ENCODE measurements at regions not wholly inside any gene's neighbourhood (a gene's known extent, or its start where the extent isn't known, plus 50 kb on each side); places are given as distances from the start of the nearest gene placed in this dataset.

DNA sequence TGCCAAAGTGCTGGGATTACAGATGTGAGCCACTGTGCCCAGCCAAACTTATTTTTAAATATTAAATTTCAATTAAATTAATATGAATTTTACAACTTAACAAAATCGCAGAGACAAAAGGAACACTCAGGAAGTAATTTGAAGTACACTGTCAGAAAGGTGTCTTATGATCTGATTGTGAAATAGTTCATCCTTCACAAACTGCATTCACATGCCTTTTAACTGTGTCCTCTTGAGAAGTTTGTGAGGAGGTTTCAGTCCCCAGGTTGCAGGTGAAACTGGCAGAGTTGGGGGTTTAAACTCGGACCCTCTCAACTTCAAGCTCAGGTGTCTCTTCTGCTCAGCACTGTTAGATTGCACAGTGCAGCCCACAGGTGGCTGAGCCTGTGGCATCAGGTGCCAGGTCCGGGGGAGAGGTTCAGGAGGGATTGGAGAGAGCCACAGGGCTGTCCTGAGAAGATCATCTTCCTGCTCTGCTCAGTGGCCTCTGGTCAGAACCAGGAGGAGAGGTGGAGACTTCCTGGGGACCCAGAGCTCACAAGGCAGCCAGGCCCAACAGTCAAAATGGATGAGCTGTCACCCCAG is 152.3 kb upstream of the RAB4A start:
- no peaks in the 10 kb centered on the region for H3K36me3 ChIP-seq
- no peak overlapping the region for H3K4me3 ChIP-seq (ENCODE audit: low read depth, low read length)
- TF ChIP-seq, protein P1, sequence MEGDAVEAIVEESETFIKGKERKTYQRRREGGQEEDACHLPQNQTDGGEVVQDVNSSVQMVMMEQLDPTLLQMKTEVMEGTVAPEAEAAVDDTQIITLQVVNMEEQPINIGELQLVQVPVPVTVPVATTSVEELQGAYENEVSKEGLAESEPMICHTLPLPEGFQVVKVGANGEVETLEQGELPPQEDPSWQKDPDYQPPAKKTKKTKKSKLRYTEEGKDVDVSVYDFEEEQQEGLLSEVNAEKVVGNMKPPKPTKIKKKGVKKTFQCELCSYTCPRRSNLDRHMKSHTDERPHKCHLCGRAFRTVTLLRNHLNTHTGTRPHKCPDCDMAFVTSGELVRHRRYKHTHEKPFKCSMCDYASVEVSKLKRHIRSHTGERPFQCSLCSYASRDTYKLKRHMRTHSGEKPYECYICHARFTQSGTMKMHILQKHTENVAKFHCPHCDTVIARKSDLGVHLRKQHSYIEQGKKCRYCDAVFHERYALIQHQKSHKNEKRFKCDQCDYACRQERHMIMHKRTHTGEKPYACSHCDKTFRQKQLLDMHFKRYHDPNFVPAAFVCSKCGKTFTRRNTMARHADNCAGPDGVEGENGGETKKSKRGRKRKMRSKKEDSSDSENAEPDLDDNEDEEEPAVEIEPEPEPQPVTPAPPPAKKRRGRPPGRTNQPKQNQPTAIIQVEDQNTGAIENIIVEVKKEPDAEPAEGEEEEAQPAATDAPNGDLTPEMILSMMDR (IDR thresholded peaks at IDR 0.05; ENCODE audit: low read depth, low read length), result no peak
- no peak overlapping the region for H3K27ac ChIP-seq
- H3K9me3 ChIP-seq (ENCODE audit: severe bottlenecking), result no peaks in the 10 kb centered on the region
- DNase-seq, result no peak
- no peaks in the 10 kb centered on the region for H3K27me3 ChIP-seq (ENCODE audit: insufficient read depth, low read depth, severe bottlenecking)

DNA sequence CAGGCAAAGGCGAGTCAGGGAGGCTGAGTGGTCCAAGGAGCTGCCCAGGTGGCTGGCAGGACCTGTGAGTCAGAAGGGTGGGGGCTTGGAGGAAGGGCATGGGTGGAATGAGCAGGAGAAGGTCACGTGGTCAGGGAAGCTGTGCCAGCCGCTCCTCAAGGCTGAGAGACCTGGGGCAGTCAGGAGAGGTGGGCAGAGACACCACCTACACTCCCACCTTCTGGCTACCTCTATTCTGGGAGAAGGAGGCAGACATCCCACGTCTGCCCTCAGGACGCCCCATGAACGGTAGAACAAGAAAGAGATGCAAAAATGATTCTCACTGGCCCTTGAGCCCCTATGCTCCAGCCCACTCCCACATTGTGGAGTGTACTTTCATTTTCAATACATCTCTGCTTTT is 151.8 kb upstream of the RAB4A start:
- H3K36me3 ChIP-seq, result no peaks in the 10 kb centered on the region
- H3K4me3 ChIP-seq (ENCODE audit: low read depth, low read length), result no peak overlapping the region
- H3K9me3 ChIP-seq (ENCODE audit: severe bottlenecking), result no peaks in the 10 kb centered on the region
- TF ChIP-seq, protein P1 (IDR thresholded peaks at IDR 0.05; ENCODE audit: low read depth, low read length), result no peak
- no peak overlapping the region for H3K27ac ChIP-seq
- no peak for DNase-seq
- no peaks in the 10 kb centered on the region for H3K27me3 ChIP-seq (ENCODE audit: insufficient read depth, low read depth, severe bottlenecking)

DNA sequence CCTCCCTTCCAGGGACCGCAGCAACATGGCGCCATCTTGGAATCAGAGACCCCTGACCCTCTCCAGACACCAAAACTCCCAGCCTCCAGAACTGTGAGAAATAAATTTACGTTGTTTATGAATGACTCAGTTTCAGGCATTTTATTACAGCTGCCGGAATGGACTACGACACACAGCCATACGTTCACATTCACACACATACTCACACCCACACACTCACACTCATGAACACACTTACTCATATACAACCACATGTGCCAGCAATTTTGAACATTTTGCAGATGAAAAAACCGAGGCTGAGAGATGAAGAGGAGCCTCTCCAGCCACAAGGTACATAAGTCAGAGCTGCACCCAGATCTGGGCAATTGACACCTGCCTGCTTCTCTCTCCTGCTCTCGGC is 151.0 kb upstream of the RAB4A start:
- no peak for DNase-seq
- no peaks in the 10 kb centered on the region for H3K36me3 ChIP-seq
- H3K9me3 ChIP-seq (ENCODE audit: severe bottlenecking), result no peaks in the 10 kb centered on the region
- H3K27me3 ChIP-seq (ENCODE audit: insufficient read depth, low read depth, severe bottlenecking), result no peaks in the 10 kb centered on the region
- no peak overlapping the region for H3K27ac ChIP-seq
- TF ChIP-seq, protein P1 (IDR thresholded peaks at IDR 0.05; ENCODE audit: low read depth, low read length), result no peak
- no peak overlapping the region for H3K4me3 ChIP-seq (ENCODE audit: low read depth, low read length)

DNA sequence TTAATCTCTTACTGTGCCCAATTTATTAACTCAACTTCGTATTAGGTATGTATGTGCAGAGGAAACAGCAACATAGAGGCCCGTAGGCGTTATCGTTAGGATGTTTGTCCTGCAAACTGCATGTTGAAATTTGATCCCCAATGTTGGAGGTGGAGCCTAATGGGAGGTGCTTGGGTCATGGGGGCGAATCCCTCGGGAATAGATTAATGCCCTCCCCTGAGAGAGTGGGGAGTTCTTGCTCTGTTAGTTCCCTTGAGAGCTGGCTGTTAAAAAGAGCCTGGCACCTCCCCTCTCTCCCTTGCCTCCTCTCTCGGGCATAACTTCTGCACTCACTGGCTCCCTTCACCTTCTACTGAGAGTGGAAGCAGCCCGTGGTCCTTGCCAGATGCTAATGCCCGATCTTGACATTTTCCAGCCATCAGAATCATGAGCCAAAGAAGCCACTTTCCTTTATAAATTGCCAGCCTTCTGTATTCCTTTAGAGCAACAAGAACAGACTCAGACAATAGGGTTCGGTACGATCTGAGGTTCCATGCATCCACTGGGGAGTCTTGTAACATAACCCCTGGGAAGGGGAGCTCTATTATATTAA is 149.0 kb upstream of the RAB4A start:
- H3K27me3 ChIP-seq (ENCODE audit: insufficient read depth, low read depth, severe bottlenecking), result no peaks in the 10 kb centered on the region
- H3K9me3 ChIP-seq (ENCODE audit: severe bottlenecking), result no peaks in the 10 kb centered on the region
- no peak overlapping the region for H3K4me3 ChIP-seq (ENCODE audit: low read depth, low read length)
- TF ChIP-seq, protein P1 (IDR thresholded peaks at IDR 0.05; ENCODE audit: low read depth, low read length), result no peak
- DNase-seq, result no peak
- no peaks in the 10 kb centered on the region for H3K36me3 ChIP-seq
- no peak overlapping the region for H3K27ac ChIP-seq

DNA sequence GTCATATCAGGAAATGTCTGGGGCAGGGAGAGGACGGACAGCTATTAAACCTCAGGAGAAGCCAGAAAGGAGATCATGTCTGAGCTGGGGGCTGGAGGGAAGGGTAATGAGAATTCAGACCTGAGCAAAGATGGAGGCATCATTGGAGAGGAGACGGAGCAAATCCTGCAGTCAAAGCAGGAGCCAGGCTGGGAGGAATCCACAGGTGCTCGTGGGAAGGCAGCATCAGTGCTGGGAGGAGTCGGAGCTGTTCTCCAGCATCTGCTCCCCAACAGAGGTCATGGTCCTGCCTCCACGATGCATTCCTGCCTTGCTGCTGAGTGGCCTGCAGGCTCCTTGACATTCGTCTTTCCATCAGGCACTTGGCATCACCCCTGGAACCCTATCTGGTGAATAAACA is 148.3 kb upstream of the RAB4A start:
- Histone ChIP-seq H3K4me3 (ENCODE audit: low read depth, low read length) (no peak overlapping the region), H3K36me3 (no peaks in the 10 kb centered on the region), H3K27me3 (ENCODE audit: insufficient read depth, low read depth, severe bottlenecking) (no peaks in the 10 kb centered on the region), H3K27ac (no peak overlapping the region), H3K9me3 (ENCODE audit: severe bottlenecking) (no peaks in the 10 kb centered on the region)
- TF ChIP-seq, protein P1 (IDR thresholded peaks at IDR 0.05; ENCODE audit: low read depth, low read length), result no peak
- DNase-seq, result no peak

DNA sequence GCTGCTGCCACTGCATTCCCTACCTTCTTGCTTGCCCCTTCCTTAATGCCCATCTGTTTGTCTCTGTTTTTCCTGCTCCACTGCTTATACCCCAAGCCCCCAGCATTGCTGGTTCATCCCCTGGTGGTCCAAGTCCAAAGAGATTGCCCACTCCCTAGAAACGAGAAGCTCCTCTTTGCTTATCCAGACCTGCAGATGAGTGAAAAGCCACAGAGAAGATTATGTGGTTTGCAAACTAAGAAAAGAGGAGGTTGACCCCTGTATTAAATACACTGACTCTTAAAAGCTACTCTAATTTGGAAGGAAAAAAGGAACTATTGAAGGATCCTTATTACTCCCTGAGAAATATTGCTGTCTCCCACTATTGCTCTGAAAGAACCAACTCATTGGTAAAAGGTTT is 146.8 kb upstream of the RAB4A start:
- TF ChIP-seq, protein P1 (IDR thresholded peaks at IDR 0.05; ENCODE audit: low read depth, low read length), result no peak
- no peak overlapping the region for H3K4me3 ChIP-seq (ENCODE audit: low read depth, low read length)
- no peak overlapping the region for H3K27ac ChIP-seq
- H3K9me3 ChIP-seq (ENCODE audit: severe bottlenecking), result no peaks in the 10 kb centered on the region
- no peak for DNase-seq
- no peaks in the 10 kb centered on the region for H3K27me3 ChIP-seq (ENCODE audit: insufficient read depth, low read depth, severe bottlenecking)
- H3K36me3 ChIP-seq, result no peaks in the 10 kb centered on the region
